Fibroblast of upper back skin (primary cell): ENCODE measurements at regions not wholly inside any gene's neighbourhood (a gene's known extent, or its start where the extent isn't known, plus 50 kb on each side); places are given as distances from the start of the nearest gene placed in this dataset.

Experiments used
- DNase-seq: peaks from one replicate; pipeline ENCODE4 v3.0.0-alpha.2; 2013

DNA sequence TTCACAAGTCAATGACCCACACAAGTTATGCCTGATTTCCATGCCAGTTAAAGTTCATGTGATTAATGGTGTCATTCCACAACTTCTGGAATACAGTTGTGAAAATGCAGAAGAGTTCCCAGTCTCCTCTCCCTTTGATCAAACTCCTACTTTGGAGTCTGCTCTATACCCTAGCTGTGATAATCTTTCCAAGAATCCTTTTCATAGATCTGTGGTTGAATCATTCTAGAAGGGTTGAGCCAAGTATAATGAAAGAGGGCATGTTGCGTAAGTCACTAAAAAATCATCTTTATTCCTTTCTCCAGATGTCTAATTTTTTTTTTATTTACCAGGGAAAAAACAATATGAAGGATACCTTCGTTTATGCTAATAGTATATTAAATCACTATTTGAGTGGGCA, 89.7 kb upstream of the CARD18 start:
- peak; percentile 76 for DNase-seq

DNA sequence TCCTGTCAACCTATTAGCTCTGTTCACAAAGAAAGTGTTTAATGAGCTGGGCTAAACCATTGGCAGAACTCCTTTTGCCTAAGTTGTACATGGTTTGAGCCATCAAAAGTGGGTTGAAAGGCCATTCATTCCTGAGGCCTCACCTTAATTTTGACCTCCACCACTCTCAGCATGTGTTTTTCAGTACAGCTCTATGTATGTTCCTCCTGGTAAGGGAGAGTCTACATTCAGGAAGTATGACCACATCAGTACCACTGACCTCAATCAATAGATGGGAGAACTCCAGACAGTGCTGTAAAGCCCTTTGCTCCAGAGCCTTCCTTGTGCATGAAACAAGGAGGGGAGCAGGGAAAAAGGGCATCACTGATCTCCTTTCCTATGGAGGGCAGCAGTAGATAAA, 87.8 kb upstream of the CARD18 start:
- DNase-seq = no peak

DNA sequence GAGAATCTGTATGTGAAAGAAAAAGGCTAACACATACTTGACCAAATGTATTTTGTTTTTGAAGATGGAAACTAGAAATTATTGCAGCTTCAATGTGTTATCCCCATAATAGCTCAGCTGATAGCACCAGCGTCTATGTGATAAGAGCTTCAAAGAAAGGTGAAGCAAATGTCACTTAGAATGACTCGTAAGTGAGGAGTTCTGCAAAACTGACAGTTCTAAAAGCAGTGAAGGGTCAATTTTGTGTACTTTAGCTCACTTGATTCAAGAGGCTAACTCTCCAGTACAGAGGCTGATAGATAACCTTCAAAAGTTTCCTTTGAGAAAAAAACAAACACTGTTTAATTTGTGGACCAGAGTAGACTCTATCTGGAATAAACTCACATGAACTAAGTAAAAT, 87.2 kb upstream of the CARD18 start:
- DNase-seq = no peak

DNA sequence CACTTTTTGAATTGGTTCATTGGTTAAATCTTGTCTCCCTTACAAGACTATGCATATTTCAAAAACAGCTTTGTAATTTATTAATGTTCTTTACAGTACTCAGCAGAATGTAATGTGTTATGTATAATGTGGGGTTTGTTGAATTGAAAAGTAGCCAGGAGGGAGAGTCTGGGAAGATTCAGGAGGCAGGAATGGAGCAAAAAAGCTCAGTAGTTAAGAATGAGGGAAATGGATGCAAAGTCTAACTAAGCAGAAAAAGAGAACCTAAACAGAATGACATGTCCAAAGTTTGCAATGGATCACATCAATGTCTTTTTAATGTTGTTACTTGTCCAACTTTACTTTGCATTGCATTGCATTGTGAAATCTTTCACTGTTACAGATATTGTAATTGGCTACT, 86.5 kb upstream of the CARD18 start:
- DNase-seq = peak; percentile 73

DNA sequence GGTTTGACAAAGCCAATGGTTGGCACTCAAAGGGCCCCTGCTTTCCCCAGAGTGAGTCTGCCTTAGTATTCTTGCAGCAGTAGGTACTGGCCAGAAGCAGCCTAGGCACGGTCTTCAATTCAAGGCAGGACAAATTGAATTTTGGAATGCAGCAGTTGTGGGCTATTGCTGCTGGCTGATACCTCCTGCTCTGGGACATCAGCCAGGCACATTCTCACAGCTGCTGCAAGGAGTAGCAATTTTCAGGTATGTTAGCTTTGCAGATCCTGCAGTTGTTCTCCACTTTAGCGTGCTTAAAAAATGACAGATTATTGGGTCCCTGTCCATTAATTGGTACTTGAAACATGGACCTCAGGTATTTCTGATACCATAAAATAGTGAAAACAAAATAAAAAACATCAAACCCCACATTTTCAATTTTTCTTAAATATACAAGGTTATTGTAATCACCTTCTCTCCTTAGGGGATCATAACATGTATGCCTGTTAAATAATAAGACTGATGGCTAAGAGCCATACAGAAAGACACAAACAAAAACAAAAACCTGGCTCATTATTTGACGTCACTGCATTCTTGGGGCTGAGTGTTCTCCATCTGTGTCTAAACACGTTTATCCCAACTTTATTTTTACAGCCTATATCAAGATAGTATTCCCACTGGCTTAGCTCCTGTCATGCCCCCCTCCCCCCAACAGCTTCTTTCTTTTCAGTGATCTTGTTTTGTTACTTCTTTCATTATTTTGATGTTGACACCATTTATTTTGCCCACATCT, 85.1 kb upstream of the CARD18 start:
- peak; percentile 44 for DNase-seq

- DNase-seq = no peak
These were observed 80.6 kb upstream of the CARD18 start for GRCh38 chr11:105220121-105220520.

- DNase-seq = no peak
These were observed 80.1 kb upstream of the CARD18 start for GRCh38 chr11:105219670-105220069.

- DNase-seq = no peak
These were observed 79.7 kb upstream of the CARD18 start for GRCh38 chr11:105219269-105219668.

- no peak for DNase-seq
These were observed 76.0 kb upstream of the CARD18 start for GRCh38 chr11:105215528-105215927.

DNA sequence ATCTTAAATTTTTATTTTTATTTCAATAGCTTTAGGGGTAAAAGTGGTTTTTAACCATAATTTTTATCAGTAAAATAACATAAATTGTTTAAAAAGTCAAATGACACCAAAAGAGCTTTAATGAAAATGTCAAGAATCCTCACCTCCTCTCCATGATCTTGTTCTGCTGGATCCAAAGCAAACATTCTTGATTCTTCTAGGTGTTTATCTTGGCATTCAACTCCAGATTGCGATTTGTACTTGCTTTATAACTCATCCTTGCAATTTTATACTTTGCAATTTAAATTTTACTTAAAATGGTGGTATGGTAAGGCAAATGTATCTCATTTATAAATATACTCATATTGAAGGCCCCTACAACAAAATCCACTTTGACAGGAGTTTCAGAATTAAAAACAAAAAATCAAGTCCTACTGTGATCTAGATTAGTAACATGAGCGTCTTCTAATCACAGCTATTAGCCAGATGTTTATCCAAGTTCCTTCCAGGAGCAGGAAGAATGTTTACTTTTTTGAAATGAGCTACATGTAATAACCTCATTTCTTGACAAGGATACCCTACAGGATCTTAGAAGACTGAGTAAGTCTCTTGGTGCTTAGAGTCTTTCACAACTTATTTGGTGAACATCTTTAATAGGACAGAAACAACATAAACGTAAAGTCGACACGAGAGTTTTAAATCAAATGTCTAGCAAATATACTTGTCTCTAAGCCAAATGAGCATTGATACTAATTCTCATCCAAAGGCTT, 72.4 kb upstream of the CARD18 start:
- peak; percentile 31 for DNase-seq

- DNase-seq = no peak
These were observed 68.5 kb upstream of the CARD18 start for GRCh38 chr11:105208019-105208418.

GRCh38 chr11:105206633-105207032, 67.1 kb upstream of the CARD18 start:
- DNase-seq = no peak

DNA sequence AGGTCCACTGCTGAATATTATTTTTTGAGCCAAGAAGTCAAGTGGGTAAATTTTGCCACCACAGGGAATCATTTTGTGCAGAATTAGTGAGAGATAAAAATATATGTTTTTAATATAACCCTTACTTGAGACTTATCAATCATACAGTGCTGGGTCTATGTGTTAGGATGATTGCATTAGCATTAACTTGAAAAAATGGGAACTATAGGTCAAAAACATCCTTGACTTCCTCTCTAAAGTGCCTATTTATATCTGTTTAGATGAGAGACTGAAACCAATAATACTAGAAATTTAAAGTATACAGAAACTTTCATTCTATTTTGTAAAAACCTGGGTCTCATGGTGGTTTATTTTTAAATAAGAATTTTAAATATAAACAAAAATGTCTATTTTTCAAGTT, 65.1 kb upstream of the CARD18 start:
- no peak for DNase-seq

DNA sequence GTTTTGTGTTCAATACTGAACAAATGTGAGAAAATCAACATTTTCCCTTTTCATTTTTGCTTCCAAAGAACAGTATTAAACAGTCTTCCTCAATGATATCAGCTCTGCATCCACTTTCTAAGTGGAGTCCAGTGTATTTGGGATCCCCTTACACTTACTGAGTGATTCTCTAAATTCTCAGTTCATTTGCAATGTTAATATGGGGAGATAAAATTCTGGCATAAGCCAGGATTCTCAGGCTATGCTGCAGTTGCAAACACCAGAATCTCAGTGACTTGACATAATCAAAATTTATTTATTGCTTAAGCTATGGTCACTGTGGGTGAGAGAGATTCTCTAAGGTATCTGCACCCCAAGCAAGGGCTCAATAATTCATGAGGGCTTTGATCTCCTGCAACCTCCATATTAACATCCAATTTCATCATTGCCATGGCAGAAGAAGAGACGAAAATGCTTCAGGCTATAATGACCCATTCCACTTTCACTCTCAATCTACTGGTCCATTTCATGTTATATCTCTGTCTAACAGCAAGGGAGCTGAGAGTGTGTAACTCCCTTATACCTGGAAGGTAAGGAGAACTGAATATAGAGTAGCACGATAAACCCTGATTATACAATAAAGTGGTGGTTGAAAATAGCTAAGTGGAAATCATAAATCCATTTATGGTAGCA, 64.1 kb upstream of the CARD18 start:
- no peak for DNase-seq

DNA sequence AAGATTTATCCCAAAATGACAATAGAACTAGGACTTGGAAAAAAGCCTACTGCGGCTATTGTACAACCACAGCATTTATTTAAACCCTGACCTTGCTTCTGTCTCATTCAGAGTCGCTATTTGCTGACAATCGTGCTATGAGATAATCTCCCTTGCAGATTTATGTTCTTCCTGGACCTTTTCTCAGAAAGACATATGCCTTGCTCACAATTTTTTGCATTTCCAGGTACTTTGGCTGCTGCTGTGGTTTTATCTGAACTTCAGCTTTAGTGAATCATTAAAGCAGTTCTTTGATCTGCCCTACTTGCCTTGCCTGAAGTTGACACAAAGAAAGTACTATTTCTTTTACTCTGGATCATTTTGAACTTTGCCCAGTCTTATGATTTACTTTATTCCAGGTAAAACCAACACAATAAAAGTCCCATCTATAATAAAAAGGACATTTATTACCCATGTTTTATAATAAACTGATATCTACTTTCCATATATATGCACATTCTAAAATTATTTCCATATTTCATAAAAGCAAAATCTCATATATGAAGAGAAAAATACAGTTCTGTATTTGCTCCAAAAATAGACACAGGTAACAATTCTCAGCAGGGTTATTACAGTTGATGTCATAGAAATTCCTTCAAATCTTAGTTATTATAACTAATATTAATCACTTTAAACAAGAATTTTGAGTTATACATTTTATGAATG, 63.4 kb upstream of the CARD18 start:
- peak; percentile 73 for DNase-seq

DNA sequence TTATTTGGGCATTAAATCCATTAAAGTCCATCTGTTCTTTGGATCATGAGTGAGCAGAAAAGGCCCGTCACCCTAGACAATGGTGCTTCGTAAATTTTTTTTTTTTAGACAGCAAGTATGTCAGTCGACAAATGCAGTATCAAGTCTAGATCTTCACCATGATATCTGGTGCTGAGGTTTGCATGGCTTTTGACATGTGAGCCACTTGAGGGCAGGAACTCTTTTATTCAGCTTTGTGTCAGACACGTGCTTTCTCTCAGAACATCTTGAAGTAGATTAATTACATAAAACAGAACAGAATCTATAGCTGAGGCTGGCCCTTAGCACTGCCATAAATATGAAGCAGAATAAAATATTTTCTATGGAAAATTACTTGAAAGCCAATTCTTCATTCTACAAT, 62.9 kb upstream of the CARD18 start:
- DNase-seq = no peak

GRCh38 chr11:105201166-105201565, 61.6 kb upstream of the CARD18 start:
- no peak for DNase-seq

GRCh38 chr11:105197071-105197815, 57.7 kb upstream of the CARD18 start:
- no peak for DNase-seq

GRCh38 chr11:105193260-105193659, 53.7 kb upstream of the CARD18 start:
- DNase-seq = no peak

GRCh38 chr11:105192115-105192514, 52.5 kb upstream of the CARD18 start:
- DNase-seq = no peak

DNA sequence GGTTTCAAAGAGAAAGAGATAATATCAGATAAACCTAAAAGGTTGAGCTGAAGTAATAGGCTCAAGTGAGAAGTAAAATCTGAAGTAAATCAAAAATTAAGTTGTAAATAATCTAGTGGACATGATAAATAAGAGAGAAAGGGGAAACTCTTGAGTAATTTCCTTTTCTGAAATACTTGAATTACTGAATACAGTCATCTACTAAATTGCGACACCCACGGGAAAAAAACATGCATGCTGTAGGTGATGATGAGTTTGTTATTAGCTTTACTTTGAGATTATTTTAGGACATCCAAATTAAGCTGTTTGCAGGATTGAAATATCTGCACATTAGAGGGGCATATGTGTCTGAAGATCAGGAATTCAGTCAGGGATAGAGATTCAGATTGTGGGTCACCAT, 50.0 kb upstream of the CARD18 start:
- DNase-seq = no peak
